Left colon (tissue), 2 donors: ENCODE measurements at regions not wholly inside any gene's neighbourhood (a gene's known extent, or its start where the extent isn't known, plus 50 kb on each side); places are given as distances from the start of the nearest gene placed in this dataset.

Source experiments
- ATAC-seq: fragments of 200-7000 bp; cut with Tn5 transposase; one replicate; pipeline ENCODE4 v1.9.1; 2020; ENCODE audit warnings: mild to moderate bottlenecking, moderate library complexity
- DNase-seq, 2 donors: peaks; one replicate each; pipeline ENCODE4 v3.0.0-alpha.2; 2020
- intact Hi-C, 2 donors: fragments of 100-400 bp; cut with DNase I in 1 of 2; cut with micrococcal nuclease in 1 of 2; formaldehyde crosslinking; loops; one replicate each; pipeline versions ENCODE4 v1.11.2 to v1.14.0; 2022; cut with DNase I, micrococcal nuclease
- donor health status: DM: no; HTN: no; CAD: no.
- donor health status: DM: yes; HTN: yes; CAD: no.

- DNase-seq = no peak
- no peak for ATAC-seq
Observed at GRCh38 chr1:118744420-118744819, 243.7 kb downstream of the TBX15 start.

GRCh38 chr1:118739501-118739900, 248.6 kb downstream of the TBX15 start:
- DNase-seq = no peak
- no peak for ATAC-seq
- intact Hi-C loops = no loop called here

More at GRCh38 chr1:118744420-118744819, 243.7 kb downstream of the TBX15 start:
- intact Hi-C loops = no loop called here

- intact Hi-C loops = no loop called here
Observed at GRCh38 chr1:118736322-118736721, 251.8 kb downstream of the TBX15 start.

GRCh38 chr1:118717893-118718292, 270.2 kb downstream of the TBX15 start:
- intact Hi-C loops = no loop called here
- ATAC-seq (no peak), DNase-seq (no peak)

More at GRCh38 chr1:118736322-118736721, 251.8 kb downstream of the TBX15 start:
- DNase-seq = no peak
- ATAC-seq = no peak

- no peak for DNase-seq
Observed at GRCh38 chr1:118716775-118717174, 271.4 kb downstream of the TBX15 start.

GRCh38 chr1:118711356-118711755, 276.8 kb downstream of the TBX15 start:
- DNase-seq (no peak), ATAC-seq (no peak)
- intact Hi-C loops = no loop called here

More at GRCh38 chr1:118716775-118717174, 271.4 kb downstream of the TBX15 start:
- intact Hi-C loops = no loop called here
- ATAC-seq = no peak

- intact Hi-C loops = no loop called here
- no peak for DNase-seq
- ATAC-seq = no peak
Observed at GRCh38 chr1:118698911-118699310, 289.2 kb downstream of the TBX15 start.

- DNase-seq = no peak
- intact Hi-C loops = no loop called here
- ATAC-seq = no peak
Observed at GRCh38 chr1:118692143-118692542, 296.0 kb downstream of the TBX15 start.

GRCh38 chr1:118688891-118689290, 299.3 kb downstream of the TBX15 start:
- no peak for DNase-seq
- no peak for ATAC-seq
- intact Hi-C loops = no loop called here

- intact Hi-C loops = no loop called here
- ATAC-seq (no peak), DNase-seq (no peak)
Observed at GRCh38 chr1:118661769-118662320, 326.3 kb downstream of the TBX15 start.

- ATAC-seq (no peak), DNase-seq (no peak)
- intact Hi-C loops = no loop called here
Observed at GRCh38 chr1:118660769-118661168, 327.4 kb downstream of the TBX15 start.

GRCh38 chr1:118659646-118660045, 328.5 kb downstream of the TBX15 start:
- intact Hi-C loops = no loop called here
- ATAC-seq (no peak), DNase-seq (no peak)

GRCh38 chr1:118650107-118650807, 337.9 kb downstream of the TBX15 start:
- ATAC-seq (no peak), DNase-seq (no peak)
- intact Hi-C loops = no loop called here

GRCh38 chr1:118649369-118650106, 338.6 kb downstream of the TBX15 start:
- DNase-seq (no peak), ATAC-seq (no peak)
- intact Hi-C loops = no loop called here

- intact Hi-C loops = no loop called here
- ATAC-seq (no peak), DNase-seq (no peak)
Observed at GRCh38 chr1:118636004-118636403, 352.1 kb downstream of the TBX15 start.

GRCh38 chr1:118627435-118627834, 360.7 kb downstream of the TBX15 start:
- intact Hi-C loops = no loop called here
- ATAC-seq = no peak
- DNase-seq = no peak

- no peak for ATAC-seq
- intact Hi-C loops = no loop called here
- DNase-seq = no peak
Observed at GRCh38 chr1:118621839-118622238, 366.3 kb downstream of the TBX15 start.

GRCh38 chr1:118618618-118619340, 369.4 kb downstream of the TBX15 start:
- DNase-seq = no peak
- intact Hi-C loops = no loop called here
- ATAC-seq = no peak

- DNase-seq = no peak
- intact Hi-C loops = no loop called here
- ATAC-seq = no peak
Observed at GRCh38 chr1:118617916-118618315, 370.2 kb downstream of the TBX15 start.

GRCh38 chr1:118615066-118615465, 373.1 kb downstream of the TBX15 start:
- intact Hi-C loops = no loop called here
- ATAC-seq = no peak
- DNase-seq = no peak
